ENCODE measurements at regions not wholly inside any gene's neighbourhood (a gene's known extent, or its start where the extent isn't known, plus 50 kb on each side); places are given as distances from the start of the nearest gene placed in this dataset.

GRCh38 chr11:28616160-28616965, 508.2 kb downstream of the METTL15 start:
- Histone ChIP-seq H3K9me3 (ENCODE audit: control extremely low read depth in 1 of 5, control insufficient read depth in 4 of 5, insufficient read depth in 2 of 5, low read depth in 1 of 5, low read length in 4 of 5) (no peaks in the 10 kb centered on the region), H3K4me1 (ENCODE audit: control extremely low read depth in 1 of 4, control insufficient read depth in 4 of 4, insufficient read depth in 4 of 4, low read length in 3 of 4) (no peaks in the 10 kb centered on the region), H3K36me3 (ENCODE audit: control insufficient read depth in 4 of 4, insufficient read depth in 4 of 4, low read length in 3 of 4) (no peaks in the 10 kb centered on the region), H3K27ac (ENCODE audit: insufficient read depth in 1 of 2, low read depth in 1 of 2, low read length in 2 of 2, poor library complexity in 1 of 2, severe bottlenecking in 2 of 2) (no peak overlapping the region), H3K4me3 (ENCODE audit: control insufficient read depth in 1 of 7, extremely low read depth in 1 of 7, insufficient read depth in 4 of 7, low read depth in 2 of 7, low read length in 6 of 7) (no peak overlapping the region), H3K27me3 (replicated peaks in 2 of 5; ENCODE audit: control insufficient read depth in 4 of 5, insufficient read depth in 5 of 5, low read length in 4 of 5) (no peaks in the 10 kb centered on the region)
- WGBS (ENCODE audit: insufficient coverage): 81% methylated on average over 4 of the region's 5 CpGs
- ChIA-PET CTCF (no interaction called here), POLR2A (no interaction called here)
- no peak for DNase-seq

DNA sequence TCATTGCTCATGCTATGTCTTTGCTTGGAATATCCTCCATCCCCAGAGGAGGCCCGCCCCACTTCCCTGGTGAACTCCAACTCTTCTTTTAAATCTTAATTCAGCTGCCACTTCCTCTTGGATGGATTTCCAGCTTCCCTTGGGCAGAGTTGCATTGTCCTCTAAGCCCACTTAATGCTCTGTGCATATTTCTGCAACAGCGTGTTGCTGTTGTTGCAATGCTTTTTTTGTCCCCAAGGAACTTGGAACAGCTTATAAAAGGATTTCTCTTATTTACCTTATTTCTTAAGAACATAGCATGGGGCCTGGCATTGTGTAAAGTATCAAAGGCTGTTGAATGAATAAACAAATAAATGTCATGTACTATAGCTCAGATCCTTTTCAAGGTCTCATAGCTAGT, 507.4 kb downstream of the METTL15 start:
- no peak for DNase-seq
- no peaks in the 10 kb centered on the region for H3K27me3 ChIP-seq (replicated peaks in 2 of 5; ENCODE audit: control insufficient read depth in 4 of 5, insufficient read depth in 5 of 5, low read length in 4 of 5)
- no peaks in the 10 kb centered on the region for H3K9me3 ChIP-seq (ENCODE audit: control extremely low read depth in 1 of 5, control insufficient read depth in 4 of 5, insufficient read depth in 2 of 5, low read depth in 1 of 5, low read length in 4 of 5)
- POLR2A ChIA-PET: no interaction called here
- CTCF ChIA-PET: no interaction called here
- H3K4me1 ChIP-seq (ENCODE audit: control extremely low read depth in 1 of 4, control insufficient read depth in 4 of 4, insufficient read depth in 4 of 4, low read length in 3 of 4): no peaks in the 10 kb centered on the region
- no peaks in the 10 kb centered on the region for H3K36me3 ChIP-seq (ENCODE audit: control insufficient read depth in 4 of 4, insufficient read depth in 4 of 4, low read length in 3 of 4)
- no peak overlapping the region for H3K27ac ChIP-seq (ENCODE audit: insufficient read depth in 1 of 2, low read depth in 1 of 2, low read length in 2 of 2, poor library complexity in 1 of 2, severe bottlenecking in 2 of 2)
- no peak overlapping the region for H3K4me3 ChIP-seq (ENCODE audit: control insufficient read depth in 1 of 7, extremely low read depth in 1 of 7, insufficient read depth in 4 of 7, low read depth in 2 of 7, low read length in 6 of 7)
- WGBS (ENCODE audit: insufficient coverage): 92% methylated on average over 1 of the region's 2 CpGs

- POLR2A ChIA-PET: no interaction called here
- no peaks in the 10 kb centered on the region for H3K36me3 ChIP-seq (ENCODE audit: control insufficient read depth in 4 of 4, insufficient read depth in 4 of 4, low read length in 3 of 4)
- H3K4me3 ChIP-seq (ENCODE audit: control insufficient read depth in 1 of 7, extremely low read depth in 1 of 7, insufficient read depth in 4 of 7, low read depth in 2 of 7, low read length in 6 of 7): no peak overlapping the region
- no peaks in the 10 kb centered on the region for H3K4me1 ChIP-seq (ENCODE audit: control extremely low read depth in 1 of 4, control insufficient read depth in 4 of 4, insufficient read depth in 4 of 4, low read length in 3 of 4)
- WGBS (ENCODE audit: insufficient coverage): 54% methylated on average over 10 of the region's 12 CpGs
- CTCF ChIA-PET: no interaction called here
- H3K27ac ChIP-seq (ENCODE audit: insufficient read depth in 1 of 2, low read depth in 1 of 2, low read length in 2 of 2, poor library complexity in 1 of 2, severe bottlenecking in 2 of 2): no peak overlapping the region
- no peak for DNase-seq
- no peaks in the 10 kb centered on the region for H3K27me3 ChIP-seq (replicated peaks in 2 of 5; ENCODE audit: control insufficient read depth in 4 of 5, insufficient read depth in 5 of 5, low read length in 4 of 5)
- no peaks in the 10 kb centered on the region for H3K9me3 ChIP-seq (ENCODE audit: control extremely low read depth in 1 of 5, control insufficient read depth in 4 of 5, insufficient read depth in 2 of 5, low read depth in 1 of 5, low read length in 4 of 5)
Observed at GRCh38 chr11:28606930-28607329, 498.7 kb downstream of the METTL15 start.

GRCh38 chr11:28599656-28600055, 491.5 kb downstream of the METTL15 start:
- H3K27ac ChIP-seq (ENCODE audit: insufficient read depth in 1 of 2, low read depth in 1 of 2, low read length in 2 of 2, poor library complexity in 1 of 2, severe bottlenecking in 2 of 2): no peak overlapping the region
- no peaks in the 10 kb centered on the region for H3K36me3 ChIP-seq (ENCODE audit: control insufficient read depth in 4 of 4, insufficient read depth in 4 of 4, low read length in 3 of 4)
- H3K4me3 ChIP-seq (ENCODE audit: control insufficient read depth in 1 of 7, extremely low read depth in 1 of 7, insufficient read depth in 4 of 7, low read depth in 2 of 7, low read length in 6 of 7): no peak overlapping the region
- CTCF ChIA-PET: no interaction called here
- no peaks in the 10 kb centered on the region for H3K9me3 ChIP-seq (ENCODE audit: control extremely low read depth in 1 of 5, control insufficient read depth in 4 of 5, insufficient read depth in 2 of 5, low read depth in 1 of 5, low read length in 4 of 5)
- WGBS (ENCODE audit: insufficient coverage): no CpG with 5 or more reads among the region's 2 CpGs
- no peak for DNase-seq
- POLR2A ChIA-PET: no interaction called here
- H3K4me1 ChIP-seq (ENCODE audit: control extremely low read depth in 1 of 4, control insufficient read depth in 4 of 4, insufficient read depth in 4 of 4, low read length in 3 of 4): no peaks in the 10 kb centered on the region
- no peaks in the 10 kb centered on the region for H3K27me3 ChIP-seq (replicated peaks in 2 of 5; ENCODE audit: control insufficient read depth in 4 of 5, insufficient read depth in 5 of 5, low read length in 4 of 5)

GRCh38 chr11:28598531-28598930, 490.3 kb downstream of the METTL15 start:
- no peak for DNase-seq
- Histone ChIP-seq H3K27ac (ENCODE audit: insufficient read depth in 1 of 2, low read depth in 1 of 2, low read length in 2 of 2, poor library complexity in 1 of 2, severe bottlenecking in 2 of 2) (no peak overlapping the region), H3K36me3 (ENCODE audit: control insufficient read depth in 4 of 4, insufficient read depth in 4 of 4, low read length in 3 of 4) (no peaks in the 10 kb centered on the region), H3K27me3 (replicated peaks in 2 of 5; ENCODE audit: control insufficient read depth in 4 of 5, insufficient read depth in 5 of 5, low read length in 4 of 5) (no peaks in the 10 kb centered on the region), H3K9me3 (ENCODE audit: control extremely low read depth in 1 of 5, control insufficient read depth in 4 of 5, insufficient read depth in 2 of 5, low read depth in 1 of 5, low read length in 4 of 5) (peaks cover 0 to 2% (median 0%) of the 10 kb centered on the region in 5 experiments), H3K4me3 (ENCODE audit: control insufficient read depth in 1 of 7, extremely low read depth in 1 of 7, insufficient read depth in 4 of 7, low read depth in 2 of 7, low read length in 6 of 7) (no peak overlapping the region), H3K4me1 (ENCODE audit: control extremely low read depth in 1 of 4, control insufficient read depth in 4 of 4, insufficient read depth in 4 of 4, low read length in 3 of 4) (no peaks in the 10 kb centered on the region)
- WGBS (ENCODE audit: insufficient coverage): 97% methylated on average over 3 of the region's 3 CpGs
- POLR2A ChIA-PET: no interaction called here
- CTCF ChIA-PET: no interaction called here

GRCh38 chr11:28596816-28597215, 488.6 kb downstream of the METTL15 start:
- ChIA-PET POLR2A (interaction anchor here (0.6 kb wide), 1 partner anchor 25 kb away, joined by 3 read pairs; no protein-coding TSS in a partner anchor), CTCF (no interaction called here)
- Histone ChIP-seq H3K27me3 (replicated peaks in 2 of 5; ENCODE audit: control insufficient read depth in 4 of 5, insufficient read depth in 5 of 5, low read length in 4 of 5) (no peaks in the 10 kb centered on the region), H3K36me3 (ENCODE audit: control insufficient read depth in 4 of 4, insufficient read depth in 4 of 4, low read length in 3 of 4) (no peaks in the 10 kb centered on the region), H3K4me1 (ENCODE audit: control extremely low read depth in 1 of 4, control insufficient read depth in 4 of 4, insufficient read depth in 4 of 4, low read length in 3 of 4) (no peaks in the 10 kb centered on the region), H3K27ac (ENCODE audit: insufficient read depth in 1 of 2, low read depth in 1 of 2, low read length in 2 of 2, poor library complexity in 1 of 2, severe bottlenecking in 2 of 2) (no peak overlapping the region), H3K9me3 (ENCODE audit: control extremely low read depth in 1 of 5, control insufficient read depth in 4 of 5, insufficient read depth in 2 of 5, low read depth in 1 of 5, low read length in 4 of 5) (peaks cover 0 to 2% (median 0%) of the 10 kb centered on the region in 5 experiments), H3K4me3 (ENCODE audit: control insufficient read depth in 1 of 7, extremely low read depth in 1 of 7, insufficient read depth in 4 of 7, low read depth in 2 of 7, low read length in 6 of 7) (no peak overlapping the region)
- WGBS (ENCODE audit: insufficient coverage): no CpG with 5 or more reads among the region's 2 CpGs
- no peak for DNase-seq

- no peak overlapping the region for H3K27ac ChIP-seq (ENCODE audit: insufficient read depth in 1 of 2, low read depth in 1 of 2, low read length in 2 of 2, poor library complexity in 1 of 2, severe bottlenecking in 2 of 2)
- H3K9me3 ChIP-seq (ENCODE audit: control extremely low read depth in 1 of 5, control insufficient read depth in 4 of 5, insufficient read depth in 2 of 5, low read depth in 1 of 5, low read length in 4 of 5): peaks cover 0 to 2% (median 0%) of the 10 kb centered on the region in 5 experiments
- no peaks in the 10 kb centered on the region for H3K36me3 ChIP-seq (ENCODE audit: control insufficient read depth in 4 of 4, insufficient read depth in 4 of 4, low read length in 3 of 4)
- no peaks in the 10 kb centered on the region for H3K4me1 ChIP-seq (ENCODE audit: control extremely low read depth in 1 of 4, control insufficient read depth in 4 of 4, insufficient read depth in 4 of 4, low read length in 3 of 4)
- no peak overlapping the region for H3K4me3 ChIP-seq (ENCODE audit: control insufficient read depth in 1 of 7, extremely low read depth in 1 of 7, insufficient read depth in 4 of 7, low read depth in 2 of 7, low read length in 6 of 7)
- no peak for DNase-seq
- POLR2A ChIA-PET: no interaction called here
- peaks cover 0 to 2% (median 0%) of the 10 kb centered on the region in 5 experiments for H3K27me3 ChIP-seq (replicated peaks in 2 of 5; ENCODE audit: control insufficient read depth in 4 of 5, insufficient read depth in 5 of 5, low read length in 4 of 5)
- CTCF ChIA-PET: interaction anchor here (1.1 kb wide), 1 partner anchor 33 kb away, joined by 3 read pairs; no protein-coding TSS in a partner anchor
Observed at GRCh38 chr11:28592141-28592540, 484.0 kb downstream of the METTL15 start.
